GM12878 (cell line): ENCODE measurements at regions not wholly inside any gene's neighbourhood (a gene's known extent, or its start where the extent isn't known, plus 50 kb on each side); places are given as distances from the start of the nearest gene placed in this dataset.

ENCODE experiments used
- ATAC-seq: fragments of 200-7000 bp; cut with Tn5 transposase; 3 replicates; pipeline ENCODE4 v1.9.1; 2020; ENCODE audit warnings: mild to moderate bottlenecking, moderate library complexity
- BruUV-seq: library from RNA; stranded (reverse); fragments of 400-500 nt; replicated peaks from 2 replicates; lab custom pipeline; 2021; lab: Mats Ljungman, UMichigan
- CTCF ChIA-PET: fragments of 300-600 bp; sonication (Branson Sonifier 250); formaldehyde crosslinking; extraction: SDS; loops from one replicate; lab custom pipeline; 2021; ENCODE audit warnings: inconsistent platforms; lab: Yijun Ruan, JAX
- POLR2A ChIA-PET: fragments of 350-600 bp; formaldehyde crosslinking; extraction: SDS; loops from one replicate; lab custom pipeline; 2021; ENCODE audit warnings: inconsistent platforms; lab: Charles Lee
- RAD21 ChIA-PET: fragments of 300-600 bp; sonication (Branson Sonifier 250); formaldehyde crosslinking; loops from one replicate; lab custom pipeline; 2023; ENCODE audit warnings: antibody characterized with exemption; ENCODE audit not compliant: unreplicated experiment; lab: Charles Lee
- SMC1A ChIA-PET: fragments of 300-600 bp; sonication (Branson Sonifier 250); formaldehyde crosslinking; loops from one replicate; lab custom pipeline; 2023; ENCODE audit not compliant: unreplicated experiment, uncharacterized antibody; lab: Charles Lee
- DNase-seq: peaks from one replicate; pipeline ENCODE4 v3.0.0-alpha.2; 2011; ENCODE audit warnings: low read depth, low spot score
- FAIRE-seq: peaks from 3 replicates; lab custom pipeline; 2011; peaks lifted over from hg19 to GRCh38; lab: Jason Lieb, UNC
- H2AFZ ChIP-seq: 2 replicates; pipeline ENCODE4 v1.6.0; 2011; ENCODE audit warnings: low read depth, low read length, control low read depth; ENCODE audit not compliant: control insufficient read depth
- H3K27ac ChIP-seq: 2 replicates; pipeline ENCODE4 v1.5.1; 2011; ENCODE audit warnings: control low read depth; ENCODE audit not compliant: control insufficient read depth, insufficient read depth
- H3K27me3 ChIP-seq, 2 experiments: replicated peaks in 1 of 2; 2 replicates each; pipeline versions ENCODE4 v1.6.0 to v1.6.1; 2011; ENCODE audit warnings: low read length in 1 of 2; ENCODE audit not compliant: control insufficient read depth in 2 of 2, insufficient read depth in 2 of 2
- H3K36me3 ChIP-seq, 2 experiments: 2 replicates each; pipeline ENCODE4 v1.5.1; 2011; ENCODE audit warnings: low read length in 1 of 2; ENCODE audit not compliant: control insufficient read depth in 2 of 2, insufficient read depth in 2 of 2
- H3K4me1 ChIP-seq: 2 replicates; pipeline ENCODE4 v1.6.1; 2011; ENCODE audit warnings: mild to moderate bottlenecking, low read length, moderate library complexity, mixed read lengths; ENCODE audit not compliant: control insufficient read depth, insufficient read depth
- H3K4me2 ChIP-seq: 2 replicates; pipeline ENCODE4 v1.6.0; 2011; ENCODE audit warnings: control low read depth; ENCODE audit not compliant: control insufficient read depth, insufficient read depth
- H3K4me3 ChIP-seq: fragments of 200-600 bp; sonication (generic); 2 replicates; pipeline ENCODE4 v1.5.1; 2016
- H3K79me2 ChIP-seq: 2 replicates; pipeline ENCODE4 v1.6.0; 2011; ENCODE audit warnings: low read length; ENCODE audit not compliant: control insufficient read depth, insufficient read depth
- H3K9ac ChIP-seq: 2 replicates; pipeline ENCODE4 v1.8.0; 2011; ENCODE audit warnings: low read length, control low read depth, mixed read lengths; ENCODE audit not compliant: control insufficient read depth, insufficient read depth
- H3K9me3 ChIP-seq: replicated peaks from 3 replicates; pipeline ENCODE4 v1.5.1; 2011; ENCODE audit warnings: mild to moderate bottlenecking, low read length; ENCODE audit not compliant: control insufficient read depth, insufficient read depth
- H4K20me1 ChIP-seq: 2 replicates; pipeline ENCODE4 v1.6.0; 2011; ENCODE audit not compliant: control insufficient read depth, insufficient read depth
- ELK1 ChIP-seq: IDR thresholded peaks from 2 replicates; pipeline ENCODE4 v1.6.1; 2012; ENCODE audit warnings: low read depth, low read length, improper control_type of control experiment
- EZH2 ChIP-seq: IDR thresholded peaks from 2 replicates; pipeline ENCODE4 v1.6.1; 2012; ENCODE audit warnings: low read depth, mild to moderate bottlenecking, control low read depth, inconsistent platforms, low read length, borderline replicate concordance; ENCODE audit not compliant: control insufficient read depth
- IRF4 ChIP-seq: IDR thresholded peaks from 2 replicates; pipeline ENCODE4 v1.6.1; 2011; ENCODE audit warnings: low read depth, low read length
- KAT2A ChIP-seq: conservative IDR thresholded peaks from 2 replicates; pipeline ENCODE4 v1.6.1; 2011; ENCODE audit warnings: low read depth, low read length; ENCODE audit not compliant: control insufficient read depth
- LARP7 ChIP-seq: fragments of 450-650 bp; IDR thresholded peaks from 2 replicates; pipeline ENCODE4 v1.6.1; 2017; ENCODE audit warnings: mild to moderate bottlenecking
- MLLT1 ChIP-seq: fragments of 450-650 bp; IDR thresholded peaks from 2 replicates; pipeline ENCODE4 v1.6.1; 2016; ENCODE audit warnings: mild to moderate bottlenecking
- MTA2 ChIP-seq: fragments of 450-650 bp; IDR thresholded peaks from 2 replicates; pipeline ENCODE4 v1.6.1; 2016; ENCODE audit warnings: low read depth, mild to moderate bottlenecking, moderate library complexity
- MYB ChIP-seq: fragments of 150-350 bp; IDR thresholded peaks from 2 replicates; pipeline ENCODE4 v1.6.1; 2014; ENCODE audit warnings: mild to moderate bottlenecking, low read depth, low read length, borderline replicate concordance
- NBN ChIP-seq: fragments of 450-650 bp; IDR thresholded peaks from 2 replicates; pipeline ENCODE4 v1.6.1; 2016
- NR2F1 ChIP-seq: fragments of 450-650 bp; conservative IDR thresholded peaks from 2 replicates; pipeline ENCODE4 v1.6.1; 2017; ENCODE audit warnings: mild to moderate bottlenecking
- PKNOX1 ChIP-seq: fragments of 450-650 bp; IDR thresholded peaks from 2 replicates; pipeline ENCODE4 v1.6.1; 2016; ENCODE audit warnings: mild to moderate bottlenecking
- ZBED1 ChIP-seq: IDR thresholded peaks from 2 replicates; pipeline ENCODE4 v1.6.1; 2016; ENCODE audit warnings: borderline replicate concordance
- ZBTB11 ChIP-seq: fragments of 450-650 bp; formaldehyde crosslinking; IDR thresholded peaks from 2 replicates; pipeline ENCODE4 v1.5.0; 2022; ENCODE audit warnings: mild to moderate bottlenecking, missing genetic modification characterization
- ZBTB33 ChIP-seq: fragments of 450-650 bp; IDR thresholded peaks from 2 replicates; pipeline ENCODE4 v1.6.1; 2017; ENCODE audit warnings: mild to moderate bottlenecking
- ZZZ3 ChIP-seq: IDR thresholded peaks from 2 replicates; pipeline ENCODE4 v1.6.1; 2011; ENCODE audit warnings: low read depth; ENCODE audit not compliant: control insufficient read depth, insufficient read length
- WGBS: methylation state at CpG from one replicate; pipeline ENCODE4 v1.1.6; 2016; ENCODE audit warnings: low lambda C conversion rate; ENCODE audit not compliant: insufficient replicate concordance, insufficient coverage; ENCODE audit errors: missing lambda C conversion rate; 5-methylcytosine and 5-hydroxymethylcytosine counted together
- in situ Hi-C: fragments of 300-500 bp; cut with MboI; formaldehyde crosslinking; loops from 9 replicates; pipeline ENCODE4 v1.14.3; 2018; ENCODE audit warnings: mixed read lengths
- intact Hi-C: fragments of 100-400 bp; cut with micrococcal nuclease; formaldehyde crosslinking; loops from one replicate; pipeline ENCODE4 v1.14.2; 2022; ENCODE audit not compliant: unreplicated experiment

- Histone ChIP-seq H3K9me3 (no peaks in the 10 kb centered on the region), H3K4me2 (no peak overlapping the region), H3K79me2 (no peaks in the 10 kb centered on the region), H3K27ac (no peak overlapping the region), H3K4me3 (no peak overlapping the region), H3K9ac (no peak overlapping the region), H2AFZ (no peak overlapping the region), H3K36me3 (no peaks in the 10 kb centered on the region), H3K27me3 (no peaks in the 10 kb centered on the region; a peak in 1 of 4 replicates), H4K20me1 (no peaks in the 10 kb centered on the region), H3K4me1 (no peaks in the 10 kb centered on the region)
- TF ChIP-seq ZBTB33 (no peak), ELK1 (no peak), NBN (no peak), IRF4 (no peak), MLLT1 (no peak), ZZZ3 (no peak), NR2F1 (no peak), KAT2A (no peak), ZBTB11 (CRISPR knock-in tag) (no peak), EZH2 (no peak), LARP7 (no peak), MTA2 (no peak), PKNOX1 (no peak), MYB (no peak), ZBED1 (no peak)
- no peak for DNase-seq
- no TSS peak for BruUV-seq
- ChIA-PET POLR2A (no interaction called here), RAD21 (no interaction called here), SMC1A (interaction anchor here (0.5 to 1.4 kb wide), 2 partner anchors 30 to 182 kb away, joined by 3 read pairs; no protein-coding TSS in a partner anchor), CTCF (no interaction called here)
- FAIRE-seq, result no peak
- ATAC-seq, result no peak
- 21% methylated on average over 4 of the region's 4 CpGs for WGBS
- in situ Hi-C loops, result no loop called here
- intact Hi-C loops, result no loop called here
Measured at GRCh38 chr11:116637766-116638165, 135.0 kb downstream of the BUD13 start.
